Ascending aorta (tissue), 2 donors: ENCODE measurements at regions not wholly inside any gene's neighbourhood (a gene's known extent, or its start where the extent isn't known, plus 50 kb on each side); places are given as distances from the start of the nearest gene placed in this dataset.

ENCODE experiments used
- DNase-seq, 2 donors: peaks; one replicate each; pipeline ENCODE4 v3.0.0-alpha.2; 2019; ENCODE audit warnings: low spot score in 2 of 2
- H3K27ac ChIP-seq, 2 donors: fragments of 200-600 bp; sonication (generic); one replicate each; pipeline ENCODE4 v1.5.1; 2016 to 2017; ENCODE audit warnings: mild to moderate bottlenecking in 1 of 2
- H3K27me3 ChIP-seq: fragments of 200-600 bp; sonication (generic); one replicate; pipeline ENCODE4 v1.5.1; 2017
- H3K36me3 ChIP-seq, 2 donors: fragments of 200-600 bp; sonication (generic); one replicate each; pipeline ENCODE4 v1.5.1; 2016
- H3K4me1 ChIP-seq, 2 donors: fragments of 200-600 bp; sonication (generic); one replicate each; pipeline ENCODE4 v1.5.1; 2016 to 2017; ENCODE audit warnings: mild to moderate bottlenecking in 1 of 2
- H3K4me3 ChIP-seq, 2 donors: fragments of 200-600 bp; sonication (generic); one replicate each; pipeline ENCODE4 v1.5.1; 2016 to 2017; ENCODE audit warnings: mild to moderate bottlenecking in 1 of 2
- H3K9me3 ChIP-seq, 2 donors: fragments of 200-600 bp; sonication (generic); one replicate each; pipeline ENCODE4 v1.5.1; 2016
- CTCF ChIP-seq, 3 experiments: fragments of 200-600 bp in 2 of 3; fragments of 450-650 bp in 1 of 3; sonication (generic) in 2 of 3; IDR thresholded peaks; one replicate each; pipeline ENCODE4 v1.5.1; 2016 to 2019; ENCODE audit warnings: antibody characterized with exemption in 3 of 3, mild to moderate bottlenecking in 1 of 3, moderate library complexity in 1 of 3
- intact Hi-C: fragments of 100-400 bp; cut with DNase I; formaldehyde crosslinking; loops from one replicate; pipeline ENCODE4 v1.15.1; 2023

GRCh38 chr10:131688304-131688703, 212.5 kb upstream of the PPP2R2D start:
- Histone ChIP-seq H3K27me3 (no peaks in the 10 kb centered on the region), H3K4me3 (no peak overlapping the region), H3K4me1 (no peaks in the 10 kb centered on the region), H3K36me3 (no peaks in the 10 kb centered on the region), H3K27ac (no peak overlapping the region), H3K9me3 (no peaks in the 10 kb centered on the region)
- intact Hi-C loops = no loop called here
- DNase-seq = no peak
- TF ChIP-seq CTCF (IDR thresholded peaks at IDR 0.05) = no peak

GRCh38 chr10:131689016-131689415, 211.8 kb upstream of the PPP2R2D start:
- no peak for DNase-seq
- no peaks in the 10 kb centered on the region for H3K4me1 ChIP-seq
- no peaks in the 10 kb centered on the region for H3K36me3 ChIP-seq
- no peaks in the 10 kb centered on the region for H3K27me3 ChIP-seq
- TF ChIP-seq CTCF (IDR thresholded peaks at IDR 0.05) = no peak
- intact Hi-C loops = no loop called here
- H3K4me3 ChIP-seq = no peak overlapping the region
- H3K9me3 ChIP-seq = no peaks in the 10 kb centered on the region
- H3K27ac ChIP-seq = no peak overlapping the region

- Histone ChIP-seq H3K36me3 (no peaks in the 10 kb centered on the region), H3K4me1 (no peaks in the 10 kb centered on the region), H3K9me3 (no peaks in the 10 kb centered on the region), H3K27me3 (no peaks in the 10 kb centered on the region), H3K4me3 (no peak overlapping the region), H3K27ac (no peak overlapping the region)
- no peak for TF ChIP-seq CTCF (IDR thresholded peaks at IDR 0.05)
- intact Hi-C loops = no loop called here
- no peak for DNase-seq
These were observed 211.3 kb upstream of the PPP2R2D start for GRCh38 chr10:131689486-131689885.

GRCh38 chr10:131689954-131690757, 210.7 kb upstream of the PPP2R2D start:
- intact Hi-C loops = no loop called here
- Histone ChIP-seq H3K4me1 (no peaks in the 10 kb centered on the region), H3K27ac (no peak overlapping the region), H3K9me3 (no peaks in the 10 kb centered on the region), H3K36me3 (no peaks in the 10 kb centered on the region), H3K27me3 (no peaks in the 10 kb centered on the region), H3K4me3 (no peak overlapping the region)
- TF ChIP-seq CTCF (IDR thresholded peaks at IDR 0.05) = no peak
- DNase-seq = no peak

- Histone ChIP-seq H3K9me3 (no peaks in the 10 kb centered on the region), H3K27me3 (no peaks in the 10 kb centered on the region), H3K4me1 (no peaks in the 10 kb centered on the region), H3K27ac (no peak overlapping the region), H3K36me3 (no peaks in the 10 kb centered on the region), H3K4me3 (no peak overlapping the region)
- TF ChIP-seq CTCF (IDR thresholded peaks at IDR 0.05) = no peak
- DNase-seq = no peak
- intact Hi-C loops = no loop called here
These were observed 210.0 kb upstream of the PPP2R2D start for GRCh38 chr10:131690805-131691239.
